CD4-positive, alpha-beta memory T cell (primary cell): ENCODE measurements at regions not wholly inside any gene's neighbourhood (a gene's known extent, or its start where the extent isn't known, plus 50 kb on each side); places are given as distances from the start of the nearest gene placed in this dataset.

ENCODE experiments used
- CTCF ChIA-PET: fragments of 350-600 bp; sonication (Branson Sonifier 250); formaldehyde crosslinking; loops from one replicate; lab custom pipeline; 2021; ENCODE audit warnings: inconsistent platforms; ENCODE audit not compliant: partially characterized antibody; lab: Charles Lee
- POLR2A ChIA-PET: fragments of 350-600 bp; sonication (Branson Sonifier 250); formaldehyde crosslinking; loops from one replicate; lab custom pipeline; 2021; ENCODE audit not compliant: partially characterized antibody; lab: Charles Lee
- DNase-seq, 5 donors: peaks; one replicate each; pipeline versions ENCODE4 v3.0.0 to v3.0.0-alpha.2; 2020 to 2022; ENCODE audit warnings: mixed read lengths in 1 of 5
- H3K27ac ChIP-seq: one replicate; pipeline ENCODE4 v1.7.0; 2013; ENCODE audit warnings: low read depth, low read length
- H3K27me3 ChIP-seq: 2 replicates; pipeline ENCODE4 v1.7.0; 2013; ENCODE audit warnings: mild to moderate bottlenecking, low read length, moderate library complexity; ENCODE audit not compliant: insufficient read depth
- H3K36me3 ChIP-seq: 2 replicates; pipeline ENCODE4 v1.7.0; 2013; ENCODE audit warnings: mild to moderate bottlenecking, low read length, moderate library complexity; ENCODE audit not compliant: insufficient read depth
- H3K4me1 ChIP-seq: 2 replicates; pipeline ENCODE4 v1.7.0; 2013; ENCODE audit warnings: mild to moderate bottlenecking, low read length, moderate library complexity; ENCODE audit not compliant: insufficient read depth
- H3K4me3 ChIP-seq, 2 donors: one replicate each; pipeline ENCODE4 v1.7.0; 2013; ENCODE audit warnings: low read length in 2 of 2, mild to moderate bottlenecking in 1 of 2
- H3K9me3 ChIP-seq, 2 donors: one replicate each; pipeline ENCODE4 v1.7.0; 2013; ENCODE audit warnings: low read length in 2 of 2, control low read depth in 1 of 2; ENCODE audit not compliant: control insufficient read depth in 1 of 2
- H3K27ac Mint-ChIP-seq, 7 donors: one replicate each; pipeline ENCODE4 v1.8.0; 2020 to 2021; ENCODE audit warnings: mixed read lengths in 7 of 7, mild to moderate bottlenecking in 6 of 7, inconsistent platforms in 3 of 7, moderate library complexity in 3 of 7
- H3K27me3 Mint-ChIP-seq, 2 donors: one replicate each; pipeline ENCODE4 v1.8.0; 2020 to 2021; ENCODE audit warnings: mixed read lengths in 2 of 2
- H3K36me3 Mint-ChIP-seq, 2 donors: one replicate each; pipeline ENCODE4 v1.8.0; 2020 to 2021; ENCODE audit warnings: mixed read lengths in 2 of 2, inconsistent platforms in 1 of 2, mild to moderate bottlenecking in 1 of 2
- H3K4me1 Mint-ChIP-seq, 4 donors: one replicate each; pipeline ENCODE4 v1.8.0; 2020 to 2021; ENCODE audit warnings: mixed read lengths in 4 of 4, mild to moderate bottlenecking in 1 of 4
- H3K4me3 Mint-ChIP-seq, 8 donors: one replicate each; pipeline ENCODE4 v1.8.0; 2020 to 2021; ENCODE audit warnings: mixed read lengths in 8 of 8, mild to moderate bottlenecking in 7 of 8, moderate library complexity in 6 of 8, inconsistent platforms in 3 of 8
- H3K9me3 Mint-ChIP-seq, 8 donors: one replicate each; pipeline ENCODE4 v1.8.0; 2020 to 2021; ENCODE audit warnings: mixed read lengths in 8 of 8, mild to moderate bottlenecking in 5 of 8, inconsistent platforms in 3 of 8, moderate library complexity in 1 of 8
- intact Hi-C: fragments of 100-400 bp; cut with micrococcal nuclease; formaldehyde crosslinking; loops from one replicate; pipeline ENCODE4 v1.15.1; 2023

DNA sequence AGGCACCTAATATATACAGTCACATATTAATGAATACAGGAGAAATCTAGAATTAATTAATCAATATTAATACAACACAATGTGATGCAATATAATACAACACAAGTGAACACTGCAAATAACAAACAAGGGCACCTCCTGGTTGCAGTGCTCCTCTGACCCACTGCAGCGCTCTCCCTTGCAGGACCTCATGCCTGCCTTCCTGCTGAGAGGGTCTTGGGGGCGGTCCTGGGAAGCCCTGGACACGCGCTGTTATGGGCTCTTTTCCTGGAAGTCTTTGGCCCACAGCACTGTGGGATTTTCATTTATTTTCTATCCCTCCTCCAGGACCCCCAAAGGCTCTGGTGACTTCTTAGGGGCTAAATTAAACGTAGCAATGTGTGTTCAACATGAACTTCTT lies 485.8 kb downstream of the IRX1 start:
- no peak overlapping the region for H3K4me3 Mint-ChIP-seq
- Histone ChIP-seq H3K4me1 (no peaks in the 10 kb centered on the region), H3K9me3 (no peaks in the 10 kb centered on the region), H3K36me3 (no peaks in the 10 kb centered on the region), H3K27me3 (no peaks in the 10 kb centered on the region), H3K27ac (no peak overlapping the region), H3K4me3 (no peak overlapping the region)
- no peaks in the 10 kb centered on the region for H3K4me1 Mint-ChIP-seq
- POLR2A ChIA-PET = no interaction called here
- H3K27ac Mint-ChIP-seq = no peak overlapping the region
- H3K9me3 Mint-ChIP-seq = peaks cover 4 to 37% (median 9%) of the 10 kb centered on the region in 8 donors
- DNase-seq = no peak
- CTCF ChIA-PET = no interaction called here
- H3K36me3 Mint-ChIP-seq = no peaks in the 10 kb centered on the region
- H3K27me3 Mint-ChIP-seq = no peaks in the 10 kb centered on the region
- intact Hi-C loops = no loop called here

DNA sequence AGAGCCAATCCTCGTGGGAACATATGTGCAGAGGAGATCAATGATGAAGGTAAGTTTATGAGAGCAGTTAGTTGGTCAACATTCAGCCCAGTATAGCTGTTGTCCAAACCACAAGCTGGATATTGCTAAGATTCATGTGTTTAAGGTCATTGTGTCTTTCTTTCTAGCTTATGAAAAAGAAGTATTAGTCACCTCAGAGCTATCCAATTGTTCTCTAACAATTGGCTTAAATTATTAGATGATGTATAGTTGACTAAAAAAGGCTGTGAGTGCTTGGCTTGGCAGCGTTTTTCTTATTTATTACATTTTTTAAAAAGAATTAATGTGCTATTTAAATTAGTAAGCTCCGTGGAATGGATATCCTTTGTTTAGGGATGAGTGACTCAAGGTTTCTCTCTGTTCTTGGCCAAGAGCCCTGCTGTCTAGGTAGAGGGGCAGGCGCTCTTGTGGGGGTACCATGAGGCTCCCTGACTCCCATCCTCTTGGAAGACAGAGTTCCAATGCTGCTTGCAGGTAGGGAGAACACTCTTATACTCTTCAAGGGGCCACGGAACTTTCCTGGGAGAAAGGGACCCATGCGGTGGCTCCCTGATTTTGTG lies 487.4 kb downstream of the IRX1 start:
- intact Hi-C loops = no loop called here
- no peak overlapping the region for H3K4me3 Mint-ChIP-seq
- Histone ChIP-seq H3K9me3 (no peaks in the 10 kb centered on the region), H3K27ac (no peak overlapping the region), H3K4me3 (no peak overlapping the region), H3K27me3 (no peaks in the 10 kb centered on the region), H3K4me1 (no peaks in the 10 kb centered on the region), H3K36me3 (no peaks in the 10 kb centered on the region)
- DNase-seq = no peak
- ChIA-PET POLR2A (no interaction called here), CTCF (no interaction called here)
- no peaks in the 10 kb centered on the region for H3K36me3 Mint-ChIP-seq
- no peaks in the 10 kb centered on the region for H3K27me3 Mint-ChIP-seq
- peaks cover 4 to 34% (median 7%) of the 10 kb centered on the region in 8 donors for H3K9me3 Mint-ChIP-seq
- no peak overlapping the region for H3K27ac Mint-ChIP-seq
- no peaks in the 10 kb centered on the region for H3K4me1 Mint-ChIP-seq

DNA sequence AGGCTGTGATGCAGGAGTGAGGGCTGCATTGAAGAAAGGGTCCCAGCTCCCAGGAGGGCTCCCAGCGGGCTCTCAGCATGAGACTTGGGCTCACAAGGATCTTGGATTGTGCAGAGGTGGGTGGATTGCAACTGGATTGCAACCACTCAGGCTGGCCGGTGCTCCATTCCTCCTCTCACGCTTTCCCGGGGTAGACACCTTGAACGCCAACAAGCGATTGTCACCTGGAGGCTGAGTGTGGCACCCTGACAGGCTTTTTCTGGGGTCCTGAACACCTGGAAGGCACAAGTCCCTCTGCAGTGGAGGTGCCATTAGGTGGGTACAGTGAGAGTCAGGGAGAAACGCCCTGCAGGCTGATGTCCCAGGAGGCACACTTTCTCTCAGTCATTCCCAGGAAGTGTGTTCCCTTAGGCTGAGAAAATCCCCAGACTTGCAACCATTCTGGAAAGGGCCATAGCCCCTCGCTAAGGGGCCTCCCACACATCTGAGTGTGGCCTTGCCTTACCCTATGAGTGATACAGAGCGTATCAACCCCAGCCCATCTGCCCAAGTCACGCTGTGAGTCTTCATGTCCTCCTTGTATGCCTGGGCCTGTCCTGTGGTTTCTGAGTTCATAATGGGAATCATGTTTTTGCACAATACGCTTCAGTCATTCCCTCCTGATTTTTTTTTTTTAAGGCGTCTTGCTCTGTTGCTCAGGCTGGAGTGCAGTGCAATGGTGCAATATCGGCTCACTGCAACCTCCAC lies 488.1 kb downstream of the IRX1 start:
- Mint-ChIP-seq H3K4me3 (no peak overlapping the region), H3K36me3 (no peaks in the 10 kb centered on the region), H3K27ac (no peak overlapping the region), H3K4me1 (no peaks in the 10 kb centered on the region), H3K9me3 (peaks cover 4 to 34% (median 7%) of the 10 kb centered on the region in 8 donors), H3K27me3 (no peaks in the 10 kb centered on the region)
- Histone ChIP-seq H3K9me3 (no peaks in the 10 kb centered on the region), H3K36me3 (no peaks in the 10 kb centered on the region), H3K27ac (no peak overlapping the region), H3K4me1 (no peaks in the 10 kb centered on the region), H3K4me3 (no peak overlapping the region), H3K27me3 (no peaks in the 10 kb centered on the region)
- ChIA-PET CTCF (no interaction called here), POLR2A (no interaction called here)
- intact Hi-C loops = no loop called here
- DNase-seq = no peak

DNA sequence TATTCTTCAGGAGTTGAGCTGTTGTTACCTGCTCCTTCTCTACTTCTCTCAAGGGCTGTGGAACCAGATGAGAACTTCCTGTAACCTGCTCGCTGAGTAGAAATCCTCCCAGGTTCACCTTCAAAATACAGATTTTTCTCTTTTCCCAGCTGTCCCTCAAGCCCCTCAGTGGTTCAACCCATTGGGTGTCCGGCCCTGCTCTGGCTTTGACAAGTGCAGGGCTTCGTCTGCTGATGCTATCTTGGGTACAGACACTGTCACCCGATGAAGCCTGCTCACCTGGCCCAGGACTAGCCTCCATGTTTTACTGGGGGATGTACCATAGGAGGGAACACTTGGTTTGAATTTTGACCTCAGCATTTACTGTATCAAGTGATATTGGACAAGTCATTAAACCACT lies 490.4 kb downstream of the IRX1 start:
- H3K27me3 Mint-ChIP-seq = no peaks in the 10 kb centered on the region
- intact Hi-C loops = no loop called here

DNA sequence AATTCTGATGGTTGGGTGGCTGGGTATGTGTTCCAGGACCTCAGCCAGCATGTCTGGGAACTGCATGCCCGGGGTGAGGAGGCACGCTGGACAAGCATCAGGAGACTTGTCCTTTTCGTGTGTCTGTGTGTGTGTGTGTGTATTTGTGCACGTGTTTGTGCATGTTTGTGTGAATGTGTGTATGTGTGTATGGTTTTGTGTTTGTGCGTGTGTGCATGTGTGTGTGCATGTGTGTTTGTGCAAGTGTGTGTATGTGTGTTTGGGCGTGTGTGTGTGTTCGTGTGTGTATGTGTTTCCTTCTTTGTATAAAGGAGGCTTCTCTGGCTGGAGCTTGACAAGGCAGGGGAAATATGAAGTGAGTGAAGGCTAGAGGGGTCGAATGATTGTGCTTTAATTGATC lies 491.5 kb downstream of the IRX1 start:
- no peak for DNase-seq
- Mint-ChIP-seq H3K4me1 (no peaks in the 10 kb centered on the region), H3K9me3 (peaks cover 0 to 17% (median 2%) of the 10 kb centered on the region in 8 donors), H3K27ac (no peak overlapping the region), H3K36me3 (no peaks in the 10 kb centered on the region), H3K27me3 (no peaks in the 10 kb centered on the region), H3K4me3 (no peak overlapping the region)
- Histone ChIP-seq H3K27me3 (no peaks in the 10 kb centered on the region), H3K4me1 (no peaks in the 10 kb centered on the region), H3K9me3 (peaks cover 0 to 4% of the 10 kb centered on the region in 2 donors), H3K4me3 (no peak overlapping the region), H3K36me3 (no peaks in the 10 kb centered on the region), H3K27ac (no peak overlapping the region)
- intact Hi-C loops = no loop called here
- POLR2A ChIA-PET = no interaction called here
- CTCF ChIA-PET = no interaction called here

More for the DNA sequence above, 490.4 kb downstream of the IRX1 start:
- Histone ChIP-seq H3K4me1 (no peaks in the 10 kb centered on the region), H3K27me3 (no peaks in the 10 kb centered on the region), H3K9me3 (peaks cover 0 to 3% of the 10 kb centered on the region in 2 donors), H3K27ac (no peak overlapping the region), H3K4me3 (no peak overlapping the region), H3K36me3 (no peaks in the 10 kb centered on the region)
- Mint-ChIP-seq H3K36me3 (no peaks in the 10 kb centered on the region), H3K9me3 (peaks cover 0 to 16% (median 2%) of the 10 kb centered on the region in 8 donors), H3K4me3 (no peak overlapping the region), H3K27ac (no peak overlapping the region), H3K4me1 (no peaks in the 10 kb centered on the region)
- CTCF ChIA-PET = no interaction called here
- DNase-seq = no peak
- POLR2A ChIA-PET = no interaction called here

DNA sequence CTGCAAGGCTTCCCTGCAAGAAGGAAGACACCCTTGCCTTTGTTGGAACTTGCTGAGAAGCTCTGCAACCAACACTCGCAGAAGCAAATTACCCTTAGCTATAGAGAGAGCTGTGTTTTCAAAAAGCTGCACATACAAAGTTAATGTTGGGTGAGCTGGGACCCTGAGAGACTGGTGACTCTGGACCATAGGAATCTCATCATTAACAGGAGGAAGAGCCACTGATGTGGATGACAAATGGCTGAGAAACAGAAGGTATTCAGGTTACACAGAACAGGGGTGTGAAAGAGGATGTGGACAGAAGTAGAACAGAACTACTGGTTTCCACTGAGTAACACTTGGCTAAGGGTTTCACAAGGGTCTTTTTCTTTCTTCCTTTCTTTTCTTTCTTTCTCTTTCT lies 493.5 kb downstream of the IRX1 start:
- Histone ChIP-seq H3K36me3 (no peaks in the 10 kb centered on the region), H3K27ac (no peak overlapping the region), H3K4me1 (no peaks in the 10 kb centered on the region), H3K9me3 (peaks cover 0 to 8% of the 10 kb centered on the region in 2 donors), H3K27me3 (no peaks in the 10 kb centered on the region), H3K4me3 (no peak overlapping the region)
- CTCF ChIA-PET = no interaction called here
- Mint-ChIP-seq H3K27ac (no peak overlapping the region), H3K9me3 (peaks cover 0 to 26% (median 7%) of the 10 kb centered on the region in 8 donors), H3K36me3 (no peaks in the 10 kb centered on the region), H3K4me1 (no peaks in the 10 kb centered on the region), H3K4me3 (no peak overlapping the region), H3K27me3 (no peaks in the 10 kb centered on the region)
- no peak for DNase-seq
- intact Hi-C loops = no loop called here
- POLR2A ChIA-PET = no interaction called here

DNA sequence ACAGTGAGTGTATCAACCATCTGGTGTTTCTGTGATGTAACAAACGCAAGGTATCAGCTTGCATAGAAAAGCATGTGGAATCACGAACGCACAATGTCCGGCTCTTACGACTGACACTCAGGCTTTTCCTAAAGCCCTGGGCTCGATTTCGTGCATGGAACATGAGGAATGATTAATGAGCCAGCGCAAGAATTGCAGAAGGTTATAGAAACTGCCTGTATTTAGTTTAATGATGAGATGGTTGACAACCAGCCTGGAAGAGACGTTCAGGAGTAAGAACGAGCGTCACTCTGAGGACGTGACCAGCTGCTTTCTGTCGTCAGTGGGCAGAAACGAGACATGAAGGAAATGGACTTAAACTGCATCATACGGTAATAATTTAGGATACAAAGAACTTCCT lies 497.6 kb downstream of the IRX1 start:
- no peak for DNase-seq
- no peaks in the 10 kb centered on the region for H3K4me1 ChIP-seq
- no peak overlapping the region for H3K27ac ChIP-seq
- H3K36me3 Mint-ChIP-seq = no peaks in the 10 kb centered on the region
- H3K36me3 ChIP-seq = no peaks in the 10 kb centered on the region
- no peaks in the 10 kb centered on the region for H3K27me3 ChIP-seq
- ChIA-PET POLR2A (no interaction called here), CTCF (no interaction called here)
- H3K4me3 Mint-ChIP-seq = no peak overlapping the region
- no peak overlapping the region for H3K27ac Mint-ChIP-seq
- H3K9me3 ChIP-seq = peaks cover 0 to 8% of the 10 kb centered on the region in 2 donors
- no peaks in the 10 kb centered on the region for H3K4me1 Mint-ChIP-seq
- H3K4me3 ChIP-seq = no peak overlapping the region
- intact Hi-C loops = no loop called here
- no peaks in the 10 kb centered on the region for H3K27me3 Mint-ChIP-seq
- H3K9me3 Mint-ChIP-seq = peaks cover 0 to 34% (median 7%) of the 10 kb centered on the region in 8 donors
